Tibial artery (tissue), 4 donors: ENCODE measurements at regions not wholly inside any gene's neighbourhood (a gene's known extent, or its start where the extent isn't known, plus 50 kb on each side); places are given as distances from the start of the nearest gene placed in this dataset.

Experiments used
- DNase-seq, 2 donors: peaks; one replicate each; pipeline ENCODE4 v3.0.0-alpha.2; 2019
- H3K27ac ChIP-seq, 2 donors: fragments of 200-600 bp; sonication (generic) in 1 of 2; 1 replicate in 1 of 2; 2 replicates in 1 of 2; pipeline ENCODE4 v1.5.1; 2018 to 2019; ENCODE audit warnings: mild to moderate bottlenecking in 1 of 2
- H3K27me3 ChIP-seq, 2 donors: fragments of 200-600 bp; sonication (generic) in 1 of 2; one replicate each; pipeline versions ENCODE4 v1.5.1 to v1.6.0; 2016 to 2019
- H3K36me3 ChIP-seq, 3 donors: fragments of 200-600 bp; sonication (generic) in 2 of 3; one replicate each; pipeline ENCODE4 v1.5.1; 2016 to 2019; ENCODE audit warnings: mild to moderate bottlenecking in 2 of 3
- H3K4me1 ChIP-seq, 4 donors: fragments of 200-600 bp; sonication (generic) in 2 of 4; 1 replicate in 3 of 4; 2 replicates in 1 of 4; pipeline ENCODE4 v1.5.1; 2016 to 2019
- H3K4me3 ChIP-seq, 2 donors: fragments of 200-600 bp; sonication (generic) in 1 of 2; 1 replicate in 1 of 2; 2 replicates in 1 of 2; pipeline ENCODE4 v1.5.1; 2018 to 2019; ENCODE audit warnings: mild to moderate bottlenecking in 2 of 2
- H3K9me3 ChIP-seq, 3 donors: fragments of 200-600 bp; sonication (generic) in 1 of 3; one replicate each; pipeline ENCODE4 v1.5.1; 2016 to 2019
- CTCF ChIP-seq, 2 experiments: fragments of 200-600 bp in 1 of 2; fragments of 450-650 bp in 1 of 2; IDR thresholded peaks; one replicate each; pipeline ENCODE4 v1.5.1; 2017 to 2019; ENCODE audit warnings: antibody characterized with exemption in 2 of 2, mild to moderate bottlenecking in 1 of 2, moderate library complexity in 1 of 2
- intact Hi-C: fragments of 100-400 bp; cut with DNase I; formaldehyde crosslinking; loops from one replicate; pipeline ENCODE4 v1.15.0; 2023; ENCODE audit warnings: low total_unique reads

- no peak overlapping the region for H3K27ac ChIP-seq
- no peak for TF ChIP-seq CTCF (IDR thresholded peaks at IDR 0.05)
- no peak overlapping the region for H3K4me3 ChIP-seq
- H3K4me1 ChIP-seq, result no peaks in the 10 kb centered on the region
- intact Hi-C loops, result no loop called here
- H3K36me3 ChIP-seq, result no peaks in the 10 kb centered on the region
- no peaks in the 10 kb centered on the region for H3K27me3 ChIP-seq
- no peak for DNase-seq
- no peaks in the 10 kb centered on the region for H3K9me3 ChIP-seq
These were observed 105.5 kb upstream of the CDH12 start for GRCh38 chr5:22958462-22959262.

DNA sequence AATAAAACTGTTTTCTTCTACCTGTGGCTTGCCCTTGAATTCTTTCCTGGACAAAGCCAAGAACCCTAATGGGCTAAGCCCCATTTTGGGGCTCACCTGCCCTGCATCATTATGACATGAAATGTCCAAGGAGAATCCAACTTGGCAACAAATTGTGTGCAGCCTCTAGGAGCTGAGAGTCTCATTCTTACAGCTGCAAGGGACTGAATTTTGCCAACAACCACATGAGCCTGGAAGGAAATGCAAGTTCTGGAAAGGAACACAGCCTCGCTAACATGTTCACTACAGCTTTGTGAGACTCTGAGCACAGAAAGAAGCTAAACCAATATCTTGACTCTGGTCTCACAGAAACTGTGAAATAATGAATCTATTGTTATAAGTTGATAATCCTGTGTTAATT, 94.8 kb upstream of the CDH12 start:
- intact Hi-C loops, result no loop called here
- no peaks in the 10 kb centered on the region for H3K36me3 ChIP-seq
- H3K9me3 ChIP-seq, result no peaks in the 10 kb centered on the region
- H3K4me1 ChIP-seq, result no peaks in the 10 kb centered on the region
- H3K4me3 ChIP-seq, result no peak overlapping the region
- TF ChIP-seq CTCF (IDR thresholded peaks at IDR 0.05), result no peak
- H3K27me3 ChIP-seq, result no peaks in the 10 kb centered on the region
- H3K27ac ChIP-seq, result no peak overlapping the region
- DNase-seq, result no peak

- Histone ChIP-seq H3K27me3 (no peaks in the 10 kb centered on the region), H3K36me3 (no peaks in the 10 kb centered on the region), H3K4me1 (no peaks in the 10 kb centered on the region), H3K27ac (no peak overlapping the region), H3K9me3 (no peaks in the 10 kb centered on the region), H3K4me3 (no peak overlapping the region)
- DNase-seq, result no peak
- intact Hi-C loops, result no loop called here
- no peak for TF ChIP-seq CTCF (IDR thresholded peaks at IDR 0.05)
These were observed 85.2 kb upstream of the CDH12 start for GRCh38 chr5:22938362-22938761.

GRCh38 chr5:22928821-22929482, 75.8 kb upstream of the CDH12 start:
- DNase-seq, result no peak
- Histone ChIP-seq H3K27ac (no peak overlapping the region), H3K9me3 (no peaks in the 10 kb centered on the region), H3K4me3 (no peak overlapping the region), H3K36me3 (no peaks in the 10 kb centered on the region), H3K27me3 (no peaks in the 10 kb centered on the region), H3K4me1 (no peaks in the 10 kb centered on the region)
- intact Hi-C loops, result no loop called here
- TF ChIP-seq CTCF (IDR thresholded peaks at IDR 0.05), result no peak

DNA sequence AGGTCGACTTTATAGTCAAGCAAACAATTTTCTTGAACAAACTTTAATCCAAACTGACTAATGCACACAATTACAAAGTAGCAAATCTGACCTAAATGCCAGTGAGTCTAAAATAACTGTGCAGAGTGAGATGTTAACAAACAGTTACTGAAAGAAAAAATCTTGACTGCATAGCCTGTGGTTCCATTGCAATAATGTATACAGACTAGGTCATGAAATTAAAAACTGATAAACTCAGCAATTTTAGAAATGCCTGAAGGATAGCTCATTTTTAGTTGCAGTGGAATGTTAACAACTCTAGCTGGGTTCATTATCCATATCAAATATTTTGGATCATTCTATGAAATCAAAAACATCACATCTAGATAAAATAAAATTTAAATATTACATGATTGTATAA, 73.4 kb upstream of the CDH12 start:
- intact Hi-C loops, result no loop called here
- Histone ChIP-seq H3K36me3 (no peaks in the 10 kb centered on the region), H3K4me3 (no peak overlapping the region), H3K4me1 (no peaks in the 10 kb centered on the region), H3K27ac (no peak overlapping the region), H3K27me3 (no peaks in the 10 kb centered on the region), H3K9me3 (no peaks in the 10 kb centered on the region)
- no peak for DNase-seq
- no peak for TF ChIP-seq CTCF (IDR thresholded peaks at IDR 0.05)
